Panc1 (cell line): ENCODE measurements at regions not wholly inside any gene's neighbourhood (a gene's known extent, or its start where the extent isn't known, plus 50 kb on each side); places are given as distances from the start of the nearest gene placed in this dataset.

Source experiments
- CTCF ChIP-seq: fragments of 450-650 bp; IDR thresholded peaks from 2 replicates; pipeline ENCODE4 v1.5.1; 2017; ENCODE audit warnings: mild to moderate bottlenecking
- POLR2AphosphoS5 ChIP-seq: IDR thresholded peaks from 2 replicates; pipeline ENCODE4 v1.6.1; 2012; ENCODE audit warnings: mild to moderate bottlenecking, low read depth, low read length, moderate library complexity
- REST ChIP-seq, 2 experiments: IDR thresholded peaks; 2 replicates each; pipeline ENCODE4 v1.6.1; 2011 to 2012; ENCODE audit warnings: low read depth in 2 of 2, control low read depth in 1 of 2, low read length in 1 of 2, mild to moderate bottlenecking in 1 of 2, moderate library complexity in 1 of 2; ENCODE audit not compliant: insufficient read depth in 1 of 2
- SIN3A ChIP-seq: IDR thresholded peaks from 2 replicates; pipeline ENCODE4 v1.6.1; 2012; ENCODE audit warnings: low read depth, mild to moderate bottlenecking, low read length, moderate library complexity, borderline replicate concordance; ENCODE audit not compliant: insufficient read depth

DNA sequence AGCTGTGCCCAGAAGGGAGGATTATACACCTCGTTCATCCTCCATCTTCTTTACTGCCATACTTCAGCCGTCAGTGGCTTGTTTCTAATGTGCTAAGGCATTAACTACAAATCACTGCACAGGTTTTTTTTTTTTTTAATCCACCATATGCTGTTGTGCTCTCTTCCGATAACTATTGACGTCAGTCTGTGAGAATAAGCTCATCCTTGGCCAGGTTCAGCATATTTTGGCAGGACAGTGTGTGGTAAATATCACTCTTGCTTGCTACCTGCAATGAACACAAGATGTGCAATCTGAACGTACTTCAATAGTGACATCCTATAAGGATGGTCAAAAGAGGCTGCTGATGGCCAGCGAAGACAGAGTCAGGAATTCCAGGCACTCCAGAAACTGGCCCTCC lies 2030.7 kb upstream of the PCDH20 start:
- TF ChIP-seq CTCF (no peak), POLR2AphosphoS5 (no peak), REST (IDR thresholded peaks at IDR 0.05; ENCODE audit: insufficient read depth in 1 of 2, low read depth in 2 of 2, low read length in 1 of 2) (no peak), SIN3A (no peak)
